ENCODE measurements at regions not wholly inside any gene's neighbourhood (a gene's known extent, or its start where the extent isn't known, plus 50 kb on each side); places are given as distances from the start of the nearest gene placed in this dataset.

GRCh38 chr3:167102071-167102470 is 278.0 kb downstream of the ZBBX start:
- TF ChIP-seq, protein P1, sequence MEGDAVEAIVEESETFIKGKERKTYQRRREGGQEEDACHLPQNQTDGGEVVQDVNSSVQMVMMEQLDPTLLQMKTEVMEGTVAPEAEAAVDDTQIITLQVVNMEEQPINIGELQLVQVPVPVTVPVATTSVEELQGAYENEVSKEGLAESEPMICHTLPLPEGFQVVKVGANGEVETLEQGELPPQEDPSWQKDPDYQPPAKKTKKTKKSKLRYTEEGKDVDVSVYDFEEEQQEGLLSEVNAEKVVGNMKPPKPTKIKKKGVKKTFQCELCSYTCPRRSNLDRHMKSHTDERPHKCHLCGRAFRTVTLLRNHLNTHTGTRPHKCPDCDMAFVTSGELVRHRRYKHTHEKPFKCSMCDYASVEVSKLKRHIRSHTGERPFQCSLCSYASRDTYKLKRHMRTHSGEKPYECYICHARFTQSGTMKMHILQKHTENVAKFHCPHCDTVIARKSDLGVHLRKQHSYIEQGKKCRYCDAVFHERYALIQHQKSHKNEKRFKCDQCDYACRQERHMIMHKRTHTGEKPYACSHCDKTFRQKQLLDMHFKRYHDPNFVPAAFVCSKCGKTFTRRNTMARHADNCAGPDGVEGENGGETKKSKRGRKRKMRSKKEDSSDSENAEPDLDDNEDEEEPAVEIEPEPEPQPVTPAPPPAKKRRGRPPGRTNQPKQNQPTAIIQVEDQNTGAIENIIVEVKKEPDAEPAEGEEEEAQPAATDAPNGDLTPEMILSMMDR (IDR thresholded peaks at IDR 0.05), result no peak
- no peak for TF ChIP-seq POLR2AphosphoS5 (IDR thresholded peaks at IDR 0.05)

Data from prostate gland (tissue), 2 donors.